ENCODE measurements at regions not wholly inside any gene's neighbourhood (a gene's known extent, or its start where the extent isn't known, plus 50 kb on each side); places are given as distances from the start of the nearest gene placed in this dataset.
"Not testable (repeated sequence)": the region's sequence is repeated elsewhere in the genome, so short reads cannot be mapped to it uniquely, and the experiment has no call there.

- no peak for DNase-seq
- Histone ChIP-seq H3K4me1 (ENCODE audit: control insufficient read depth, insufficient read depth, low read depth, low read length) (no peaks in the 10 kb centered on the region), H3K9me3 (ENCODE audit: control insufficient read depth, low read length) (peaks cover 11% of the 10 kb centered on the region), H4K8ac (ENCODE audit: low read length) (no peak overlapping the region), H2BK15ac (ENCODE audit: low read depth, poor library complexity, severe bottlenecking) (no peak overlapping the region), H3K14ac (ENCODE audit: low read length in 2 of 2) (no peak overlapping the region), H3K79me1 (replicated peaks; ENCODE audit: low read length, poor library complexity, severe bottlenecking) (no peaks in the 10 kb centered on the region), H3K18ac (ENCODE audit: low read depth in 1 of 2, low read length in 2 of 2) (no peak overlapping the region), H4K91ac (ENCODE audit: low read length) (no peak overlapping the region), H2BK5ac (ENCODE audit: low read depth, low read length, poor library complexity, severe bottlenecking) (no peak overlapping the region), H3K4me2 (ENCODE audit: low read length, poor library complexity, severe bottlenecking) (no peak overlapping the region), H2BK12ac (ENCODE audit: low read length in 2 of 2) (no peak overlapping the region), H2BK120ac (ENCODE audit: low read depth, low read length) (no peak overlapping the region), H3K23ac (ENCODE audit: low read length in 2 of 2) (no peak overlapping the region), H3K9ac (ENCODE audit: low read length) (no peak overlapping the region), H2AK5ac (ENCODE audit: low read length, severe bottlenecking) (no peak overlapping the region), H3K4me3 (ENCODE audit: insufficient read depth in 1 of 2, low read depth in 1 of 2, low read length in 2 of 2) (no peak overlapping the region), H3K4ac (ENCODE audit: low read depth in 1 of 2, low read length in 2 of 2) (no peak overlapping the region), H2AFZ (ENCODE audit: low read depth, low read length) (no peak overlapping the region), H3K27me3 (ENCODE audit: control insufficient read depth in 1 of 2, insufficient read depth in 1 of 2, low read length in 2 of 2) (no peaks in the 10 kb centered on the region), H3K27ac (ENCODE audit: low read length, poor library complexity, severe bottlenecking) (no peak overlapping the region), H3K36me3 (ENCODE audit: control insufficient read depth in 1 of 2, insufficient read depth in 2 of 2, low read depth in 1 of 2, low read length in 2 of 2) (no peaks in the 10 kb centered on the region)
These were observed 356.9 kb upstream of the LRRC4C start for GRCh38 chr11:41816396-41816795.

- H3K4me2 ChIP-seq (ENCODE audit: low read length, poor library complexity, severe bottlenecking); H3K9ac ChIP-seq (ENCODE audit: low read length); DNase-seq; H3K4me1 ChIP-seq (ENCODE audit: control insufficient read depth, insufficient read depth, low read depth, low read length); H2AFZ ChIP-seq (ENCODE audit: low read depth, low read length); H3K36me3 ChIP-seq (ENCODE audit: control insufficient read depth in 1 of 2, insufficient read depth in 2 of 2, low read depth in 1 of 2, low read length in 2 of 2); H2AK5ac ChIP-seq (ENCODE audit: low read length, severe bottlenecking); H3K27me3 ChIP-seq (ENCODE audit: control insufficient read depth in 1 of 2, insufficient read depth in 1 of 2, low read length in 2 of 2); H2BK15ac ChIP-seq (ENCODE audit: low read depth, poor library complexity, severe bottlenecking); H3K27ac ChIP-seq (ENCODE audit: low read length, poor library complexity, severe bottlenecking); H3K23ac ChIP-seq (ENCODE audit: low read length in 2 of 2); H3K79me1 ChIP-seq (replicated peaks; ENCODE audit: low read length, poor library complexity, severe bottlenecking); H2BK5ac ChIP-seq (ENCODE audit: low read depth, low read length, poor library complexity, severe bottlenecking); H3K4ac ChIP-seq (ENCODE audit: low read depth in 1 of 2, low read length in 2 of 2); H3K18ac ChIP-seq (ENCODE audit: low read depth in 1 of 2, low read length in 2 of 2); H2BK12ac ChIP-seq (ENCODE audit: low read length in 2 of 2); H4K91ac ChIP-seq (ENCODE audit: low read length); H4K8ac ChIP-seq (ENCODE audit: low read length); H3K4me3 ChIP-seq (ENCODE audit: insufficient read depth in 1 of 2, low read depth in 1 of 2, low read length in 2 of 2); H3K14ac ChIP-seq (ENCODE audit: low read length in 2 of 2); H2BK120ac ChIP-seq (ENCODE audit: low read depth, low read length): not testable (repeated sequence)
- H3K9me3 ChIP-seq (ENCODE audit: control insufficient read depth, low read length): peaks cover 13% of the 10 kb centered on the region
- WGBS: no CpG with 5 or more reads among the region's 2 CpGs
These were observed 364.8 kb upstream of the LRRC4C start for GRCh38 chr11:41824287-41824686.

GRCh38 chr11:41826085-41826484, 366.6 kb upstream of the LRRC4C start:
- Histone ChIP-seq H4K91ac (ENCODE audit: low read length) (no peak overlapping the region), H3K9me3 (ENCODE audit: control insufficient read depth, low read length) (peaks cover 17% of the 10 kb centered on the region), H2AFZ (ENCODE audit: low read depth, low read length) (no peak overlapping the region), H2AK5ac (ENCODE audit: low read length, severe bottlenecking) (no peak overlapping the region), H3K27ac (ENCODE audit: low read length, poor library complexity, severe bottlenecking) (no peak overlapping the region), H3K27me3 (ENCODE audit: control insufficient read depth in 1 of 2, insufficient read depth in 1 of 2, low read length in 2 of 2) (no peaks in the 10 kb centered on the region), H4K8ac (ENCODE audit: low read length) (no peak overlapping the region), H3K23ac (ENCODE audit: low read length in 2 of 2) (no peak overlapping the region), H3K18ac (ENCODE audit: low read depth in 1 of 2, low read length in 2 of 2) (no peak overlapping the region), H3K14ac (ENCODE audit: low read length in 2 of 2) (no peak overlapping the region), H2BK12ac (ENCODE audit: low read length in 2 of 2) (no peak overlapping the region), H3K36me3 (ENCODE audit: control insufficient read depth in 1 of 2, insufficient read depth in 2 of 2, low read depth in 1 of 2, low read length in 2 of 2) (no peaks in the 10 kb centered on the region), H3K4me2 (ENCODE audit: low read length, poor library complexity, severe bottlenecking) (no peak overlapping the region), H2BK15ac (ENCODE audit: low read depth, poor library complexity, severe bottlenecking) (no peak overlapping the region), H3K9ac (ENCODE audit: low read length) (no peak overlapping the region), H3K4me1 (ENCODE audit: control insufficient read depth, insufficient read depth, low read depth, low read length) (no peaks in the 10 kb centered on the region), H2BK120ac (ENCODE audit: low read depth, low read length) (no peak overlapping the region), H3K4me3 (ENCODE audit: insufficient read depth in 1 of 2, low read depth in 1 of 2, low read length in 2 of 2) (no peak overlapping the region), H3K4ac (ENCODE audit: low read depth in 1 of 2, low read length in 2 of 2) (no peak overlapping the region), H3K79me1 (replicated peaks; ENCODE audit: low read length, poor library complexity, severe bottlenecking) (no peaks in the 10 kb centered on the region), H2BK5ac (ENCODE audit: low read depth, low read length, poor library complexity, severe bottlenecking) (no peak overlapping the region)
- no peak for DNase-seq
- 71% methylated on average over 6 of the region's 6 CpGs for WGBS

- H3K4me2 ChIP-seq (ENCODE audit: low read length, poor library complexity, severe bottlenecking): no peak overlapping the region
- H4K8ac ChIP-seq (ENCODE audit: low read length): no peak overlapping the region
- H3K23ac ChIP-seq (ENCODE audit: low read length in 2 of 2): no peak overlapping the region
- no peaks in the 10 kb centered on the region for H3K27me3 ChIP-seq (ENCODE audit: control insufficient read depth in 1 of 2, insufficient read depth in 1 of 2, low read length in 2 of 2)
- H3K18ac ChIP-seq (ENCODE audit: low read depth in 1 of 2, low read length in 2 of 2): no peak overlapping the region
- H2BK15ac ChIP-seq (ENCODE audit: low read depth, poor library complexity, severe bottlenecking): no peak overlapping the region
- H3K79me1 ChIP-seq (replicated peaks; ENCODE audit: low read length, poor library complexity, severe bottlenecking): no peaks in the 10 kb centered on the region
- no peak overlapping the region for H2AFZ ChIP-seq (ENCODE audit: low read depth, low read length)
- DNase-seq: no peak
- H3K4ac ChIP-seq (ENCODE audit: low read depth in 1 of 2, low read length in 2 of 2): no peak overlapping the region
- no CpG with 5 or more reads among the region's 2 CpGs for WGBS
- no peak overlapping the region for H2BK120ac ChIP-seq (ENCODE audit: low read depth, low read length)
- no peaks in the 10 kb centered on the region for H3K9me3 ChIP-seq (ENCODE audit: control insufficient read depth, low read length)
- H3K27ac ChIP-seq (ENCODE audit: low read length, poor library complexity, severe bottlenecking): no peak overlapping the region
- H3K36me3 ChIP-seq (ENCODE audit: control insufficient read depth in 1 of 2, insufficient read depth in 2 of 2, low read depth in 1 of 2, low read length in 2 of 2): no peaks in the 10 kb centered on the region
- no peak overlapping the region for H3K4me3 ChIP-seq (ENCODE audit: insufficient read depth in 1 of 2, low read depth in 1 of 2, low read length in 2 of 2)
- no peak overlapping the region for H3K9ac ChIP-seq (ENCODE audit: low read length)
- H3K4me1 ChIP-seq (ENCODE audit: control insufficient read depth, insufficient read depth, low read depth, low read length): no peaks in the 10 kb centered on the region
- H3K14ac ChIP-seq (ENCODE audit: low read length in 2 of 2): no peak overlapping the region
- no peak overlapping the region for H4K91ac ChIP-seq (ENCODE audit: low read length)
- H2AK5ac ChIP-seq (ENCODE audit: low read length, severe bottlenecking): no peak overlapping the region
- no peak overlapping the region for H2BK12ac ChIP-seq (ENCODE audit: low read length in 2 of 2)
- no peak overlapping the region for H2BK5ac ChIP-seq (ENCODE audit: low read depth, low read length, poor library complexity, severe bottlenecking)
These were observed 377.0 kb upstream of the LRRC4C start for GRCh38 chr11:41836431-41836830.

All from mesenchymal stem cell (in vitro differentiated cells and primary cell).